ENCODE measurements at regions not wholly inside any gene's neighbourhood (a gene's known extent, or its start where the extent isn't known, plus 50 kb on each side); places are given as distances from the start of the nearest gene placed in this dataset.

DNA sequence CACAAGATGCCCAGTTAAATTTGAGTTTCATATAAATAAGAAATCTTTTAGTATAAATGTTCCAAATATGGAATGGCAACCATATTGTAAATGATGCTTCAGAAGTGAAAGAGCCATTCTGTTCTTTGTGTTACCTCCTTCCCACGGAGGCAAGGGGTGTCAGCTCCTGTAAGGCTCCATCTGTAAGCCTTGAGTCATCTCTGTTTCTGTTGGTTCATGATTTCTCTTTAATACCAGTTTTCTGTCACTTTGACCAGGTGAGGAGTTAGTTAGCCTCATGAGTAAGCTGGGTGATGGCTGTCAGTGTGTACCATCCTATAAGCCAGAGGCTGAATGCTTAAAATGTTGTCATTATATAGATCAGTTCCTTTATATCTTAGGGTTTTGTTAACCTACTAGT, 61.9 kb downstream of the TMEM30B start:
- TF ChIP-seq, protein P1, sequence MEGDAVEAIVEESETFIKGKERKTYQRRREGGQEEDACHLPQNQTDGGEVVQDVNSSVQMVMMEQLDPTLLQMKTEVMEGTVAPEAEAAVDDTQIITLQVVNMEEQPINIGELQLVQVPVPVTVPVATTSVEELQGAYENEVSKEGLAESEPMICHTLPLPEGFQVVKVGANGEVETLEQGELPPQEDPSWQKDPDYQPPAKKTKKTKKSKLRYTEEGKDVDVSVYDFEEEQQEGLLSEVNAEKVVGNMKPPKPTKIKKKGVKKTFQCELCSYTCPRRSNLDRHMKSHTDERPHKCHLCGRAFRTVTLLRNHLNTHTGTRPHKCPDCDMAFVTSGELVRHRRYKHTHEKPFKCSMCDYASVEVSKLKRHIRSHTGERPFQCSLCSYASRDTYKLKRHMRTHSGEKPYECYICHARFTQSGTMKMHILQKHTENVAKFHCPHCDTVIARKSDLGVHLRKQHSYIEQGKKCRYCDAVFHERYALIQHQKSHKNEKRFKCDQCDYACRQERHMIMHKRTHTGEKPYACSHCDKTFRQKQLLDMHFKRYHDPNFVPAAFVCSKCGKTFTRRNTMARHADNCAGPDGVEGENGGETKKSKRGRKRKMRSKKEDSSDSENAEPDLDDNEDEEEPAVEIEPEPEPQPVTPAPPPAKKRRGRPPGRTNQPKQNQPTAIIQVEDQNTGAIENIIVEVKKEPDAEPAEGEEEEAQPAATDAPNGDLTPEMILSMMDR (IDR thresholded peaks at IDR 0.05; ENCODE audit: low read depth, low read length, missing control alignments), result no peak
- Histone ChIP-seq H3K4me3 (ENCODE audit: low read depth, low read length) (no peak overlapping the region), H3K36me3 (replicated peaks) (no peaks in the 10 kb centered on the region), H3K27me3 (replicated peaks) (no peaks in the 10 kb centered on the region), H3K27ac (no peak overlapping the region)
- in situ Hi-C loops (cut with HindIII; ENCODE audit: low pct_ligation_motif_present, low sequenced_read_pairs), result no loop called here
- no peak for DNase-seq

DNA sequence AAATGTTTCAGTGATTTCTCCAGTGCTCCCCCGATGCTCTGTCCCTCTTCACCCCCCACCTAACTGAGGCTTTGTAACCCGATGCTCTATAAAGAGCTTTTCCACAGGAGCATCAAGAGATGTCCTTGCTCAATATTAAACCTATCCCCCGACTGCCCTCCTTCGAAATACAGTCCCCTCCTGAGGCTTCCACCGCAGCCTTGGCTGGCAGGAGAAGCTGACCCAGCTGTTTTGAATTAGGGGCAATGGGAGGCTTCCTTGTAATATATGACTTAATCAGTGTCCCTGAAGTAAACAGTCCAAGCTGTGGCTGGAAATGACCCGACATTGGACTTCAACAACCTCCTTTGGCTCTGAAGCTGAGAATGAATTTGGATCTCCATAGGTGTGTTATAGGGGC, 62.4 kb downstream of the TMEM30B start:
- TF ChIP-seq, protein P1 (IDR thresholded peaks at IDR 0.05; ENCODE audit: low read depth, low read length, missing control alignments), result no peak
- in situ Hi-C loops (cut with HindIII; ENCODE audit: low pct_ligation_motif_present, low sequenced_read_pairs), result no loop called here
- H3K4me3 ChIP-seq (ENCODE audit: low read depth, low read length), result no peak overlapping the region
- H3K27me3 ChIP-seq (replicated peaks), result no peaks in the 10 kb centered on the region
- DNase-seq, result no peak
- H3K27ac ChIP-seq, result no peak overlapping the region
- H3K36me3 ChIP-seq (replicated peaks), result no peaks in the 10 kb centered on the region

DNA sequence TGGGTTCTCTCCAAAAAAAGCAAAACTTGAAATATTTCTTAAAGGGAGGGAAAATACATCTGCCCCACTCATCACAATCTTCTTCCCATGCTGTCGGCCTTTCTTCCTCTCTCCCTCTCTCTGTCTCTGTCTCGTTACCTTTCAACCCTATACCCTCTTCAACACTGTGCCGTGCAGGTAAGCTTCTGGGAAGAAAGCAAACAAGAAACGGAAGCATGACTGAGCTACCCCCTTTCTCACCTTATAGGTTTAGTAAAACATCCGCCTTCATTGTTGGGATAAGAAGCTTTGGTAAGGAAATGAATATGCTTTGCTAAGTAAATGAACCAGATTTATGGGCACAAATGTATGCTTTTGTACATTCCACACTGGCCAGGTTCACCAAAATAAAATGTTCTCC, 63.0 kb downstream of the TMEM30B start:
- H3K4me3 ChIP-seq (ENCODE audit: low read depth, low read length), result no peak overlapping the region
- TF ChIP-seq, protein P1 (IDR thresholded peaks at IDR 0.05; ENCODE audit: low read depth, low read length, missing control alignments), result no peak
- no peak overlapping the region for H3K27ac ChIP-seq
- in situ Hi-C loops (cut with HindIII; ENCODE audit: low pct_ligation_motif_present, low sequenced_read_pairs), result no loop called here
- no peaks in the 10 kb centered on the region for H3K36me3 ChIP-seq (replicated peaks)
- H3K27me3 ChIP-seq (replicated peaks), result no peaks in the 10 kb centered on the region
- no peak for DNase-seq

DNA sequence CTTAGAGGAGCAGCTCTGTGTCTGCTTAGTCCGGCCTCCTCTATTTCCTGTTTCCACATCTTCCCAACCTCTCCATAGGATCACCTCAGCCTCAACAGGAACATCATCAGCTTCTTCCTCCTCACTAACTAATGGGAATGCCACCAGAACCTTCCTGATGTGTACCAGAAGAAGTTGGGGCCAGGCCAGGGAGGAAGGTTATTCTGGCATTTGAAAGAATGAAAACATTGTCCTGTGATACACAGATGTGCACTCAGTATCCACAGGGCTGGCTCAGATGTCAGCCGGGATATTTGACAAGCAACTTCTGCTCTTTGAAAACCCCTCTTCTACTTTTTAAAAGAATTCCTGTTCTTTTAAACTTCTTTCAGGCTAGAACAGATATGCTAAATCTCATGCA, 63.6 kb downstream of the TMEM30B start:
- in situ Hi-C loops (cut with HindIII; ENCODE audit: low pct_ligation_motif_present, low sequenced_read_pairs), result no loop called here
- no peak overlapping the region for H3K4me3 ChIP-seq (ENCODE audit: low read depth, low read length)
- H3K27ac ChIP-seq, result no peak overlapping the region
- TF ChIP-seq, protein P1 (IDR thresholded peaks at IDR 0.05; ENCODE audit: low read depth, low read length, missing control alignments), result no peak
- no peaks in the 10 kb centered on the region for H3K27me3 ChIP-seq (replicated peaks)
- DNase-seq, result no peak
- no peaks in the 10 kb centered on the region for H3K36me3 ChIP-seq (replicated peaks)

DNA sequence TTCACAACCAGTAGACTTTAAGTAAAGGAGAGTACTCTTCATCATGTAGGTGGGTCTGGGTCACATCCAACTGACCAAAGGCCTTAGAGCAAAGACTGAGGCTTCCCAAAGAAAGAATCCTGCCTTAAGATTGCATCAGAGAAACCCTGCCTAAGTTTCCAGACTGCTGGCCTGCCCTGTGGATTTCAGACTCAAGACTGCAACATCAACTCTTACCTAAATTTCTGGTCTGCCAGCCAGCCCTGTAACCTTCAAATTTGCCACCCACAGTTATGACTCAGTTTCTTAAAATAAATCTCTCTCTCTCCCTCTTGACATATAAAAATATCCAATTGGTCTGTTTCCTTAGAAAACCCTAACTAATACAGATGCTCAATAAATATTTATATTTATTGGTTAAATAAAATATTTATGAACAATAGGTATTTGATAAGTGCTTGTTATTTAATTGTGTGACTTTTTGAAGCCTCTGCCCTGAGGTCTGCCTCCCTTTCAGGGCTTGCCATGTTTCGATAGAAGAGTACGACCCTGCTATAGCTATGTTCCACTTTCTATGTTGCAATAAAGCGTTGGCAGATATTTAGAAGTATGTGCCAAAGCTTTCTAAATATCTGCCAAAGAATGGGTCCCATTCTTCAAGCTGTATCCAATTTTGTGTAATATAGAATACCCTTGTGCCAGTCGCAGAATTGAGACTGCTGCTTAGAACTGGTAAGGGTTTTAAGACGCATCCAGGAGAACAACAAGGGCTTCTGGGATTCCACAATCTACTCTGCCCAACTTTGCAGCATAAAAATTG, 65.7 kb downstream of the TMEM30B start:
- TF ChIP-seq, protein P1 (IDR thresholded peaks at IDR 0.05; ENCODE audit: low read depth, low read length, missing control alignments), result no peak
- Histone ChIP-seq H3K27me3 (replicated peaks) (no peaks in the 10 kb centered on the region), H3K4me3 (ENCODE audit: low read depth, low read length) (no peak overlapping the region), H3K27ac (no peak overlapping the region), H3K36me3 (replicated peaks) (no peaks in the 10 kb centered on the region)
- DNase-seq, result no peak
- in situ Hi-C loops (cut with HindIII; ENCODE audit: low pct_ligation_motif_present, low sequenced_read_pairs), result no loop called here

DNA sequence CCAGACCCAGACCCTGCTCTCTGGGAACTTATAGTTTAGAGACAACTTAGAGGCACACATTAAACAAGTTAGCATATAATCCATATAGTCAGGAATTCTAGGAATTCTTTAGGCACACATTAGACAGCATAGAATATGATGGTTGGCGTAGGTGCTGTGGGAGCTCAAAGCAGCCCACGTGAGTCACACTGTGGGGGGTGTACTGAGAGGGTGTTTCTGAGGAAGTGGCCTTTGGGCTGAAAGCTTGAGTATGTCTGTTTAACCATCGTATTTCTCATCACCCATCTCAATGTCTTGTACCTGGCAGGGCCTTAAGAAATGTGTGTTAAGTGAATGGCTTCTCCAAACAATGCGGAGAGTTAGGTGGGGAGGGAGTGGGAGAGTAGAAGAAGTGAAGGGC, 67.2 kb downstream of the TMEM30B start:
- Histone ChIP-seq H3K36me3 (replicated peaks) (no peaks in the 10 kb centered on the region), H3K27me3 (replicated peaks) (no peaks in the 10 kb centered on the region), H3K27ac (no peak overlapping the region), H3K4me3 (ENCODE audit: low read depth, low read length) (no peak overlapping the region)
- in situ Hi-C loops (cut with HindIII; ENCODE audit: low pct_ligation_motif_present, low sequenced_read_pairs), result no loop called here
- TF ChIP-seq, protein P1 (IDR thresholded peaks at IDR 0.05; ENCODE audit: low read depth, low read length, missing control alignments), result no peak
- no peak for DNase-seq
